ENCODE measurements at regions not wholly inside any gene's neighbourhood (a gene's known extent, or its start where the extent isn't known, plus 50 kb on each side); places are given as distances from the start of the nearest gene placed in this dataset.

GRCh38 chr5:107324809-107325208, 345.9 kb downstream of the EFNA5 start:
- TF ChIP-seq L3MBTL2 (conservative IDR thresholded peaks at IDR 0.05) (no peak), FOXK2 (IDR thresholded peaks at IDR 0.05) (no peak), ZNF384 (IDR thresholded peaks at IDR 0.05) (no peak), SUZ12 (IDR thresholded peaks at IDR 0.05) (no peak), SP1 (IDR thresholded peaks at IDR 0.05) (no peak), FOXM1 (IDR thresholded peaks at IDR 0.05; ENCODE audit: borderline replicate concordance) (no peak)
- TF ChIP-seq, protein P1, sequence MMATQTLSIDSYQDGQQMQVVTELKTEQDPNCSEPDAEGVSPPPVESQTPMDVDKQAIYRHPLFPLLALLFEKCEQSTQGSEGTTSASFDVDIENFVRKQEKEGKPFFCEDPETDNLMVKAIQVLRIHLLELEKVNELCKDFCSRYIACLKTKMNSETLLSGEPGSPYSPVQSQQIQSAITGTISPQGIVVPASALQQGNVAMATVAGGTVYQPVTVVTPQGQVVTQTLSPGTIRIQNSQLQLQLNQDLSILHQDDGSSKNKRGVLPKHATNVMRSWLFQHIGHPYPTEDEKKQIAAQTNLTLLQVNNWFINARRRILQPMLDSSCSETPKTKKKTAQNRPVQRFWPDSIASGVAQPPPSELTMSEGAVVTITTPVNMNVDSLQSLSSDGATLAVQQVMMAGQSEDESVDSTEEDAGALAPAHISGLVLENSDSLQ (IDR thresholded peaks at IDR 0.05) = no peak

All from HEK293T (cell line).